Stimulated activated CD8-positive, alpha-beta memory T cell treated with anti-CD3 and anti-CD28 coated beads, Interleukin-15, amount 100 ng/mL, for 24 hours (primary cell): ENCODE measurements at regions not wholly inside any gene's neighbourhood (a gene's known extent, or its start where the extent isn't known, plus 50 kb on each side); places are given as distances from the start of the nearest gene placed in this dataset.
"Not testable (repeated sequence)": the region's sequence is repeated elsewhere in the genome, so short reads cannot be mapped to it uniquely, and the experiment has no call there.

Experiments
- DNase-seq: peaks from one replicate; pipeline ENCODE4 v3.0.0-alpha.2; 2020; ENCODE audit warnings: low read depth

GRCh38 chr6:1445650-1446330 lies 56.4 kb downstream of the FOXF2 start:
- no peak for DNase-seq

- DNase-seq = no peak
Observed at GRCh38 chr6:1449896-1450295, 60.5 kb downstream of the FOXF2 start.

DNA sequence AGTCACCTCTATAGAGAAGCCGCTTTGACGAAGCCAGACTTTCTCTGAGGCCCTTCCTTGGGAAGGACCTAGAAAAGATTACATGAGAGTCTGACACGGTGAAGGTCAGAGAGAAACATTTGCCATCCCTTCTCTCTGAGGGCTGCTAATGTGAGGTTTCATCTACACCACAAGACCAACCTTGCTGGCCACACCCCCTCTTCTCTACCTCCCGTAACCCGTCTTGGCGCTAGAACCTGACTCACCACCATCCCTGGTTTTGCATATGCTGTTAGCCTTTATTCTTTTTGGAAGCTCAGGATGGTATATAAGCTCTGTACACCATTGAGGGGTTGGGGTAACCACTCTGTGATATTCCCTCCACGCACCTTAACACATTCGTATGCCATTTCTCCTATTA lies 63.6 kb downstream of the FOXF2 start:
- DNase-seq = no peak

- DNase-seq = not testable (repeated sequence)
Observed at GRCh38 chr6:1456816-1457215, 67.4 kb downstream of the FOXF2 start.

DNA sequence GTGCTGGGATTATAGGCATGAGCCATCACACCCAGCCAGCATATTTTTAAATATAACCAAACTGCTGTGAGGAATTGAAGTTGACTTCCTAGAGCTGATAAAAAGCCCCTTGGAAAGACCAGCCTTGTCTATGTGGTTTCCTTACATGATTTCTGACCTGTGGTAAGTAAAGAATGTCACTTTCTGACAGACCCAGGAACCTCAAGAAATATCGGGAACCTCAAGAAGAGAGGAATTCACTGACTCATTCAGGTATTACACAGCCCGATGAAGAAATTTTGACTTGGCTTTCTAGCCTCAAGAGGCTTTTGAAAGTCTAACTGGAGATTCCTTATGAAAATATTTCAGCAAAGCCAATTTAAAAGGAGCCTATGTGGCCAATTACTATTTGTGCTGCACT lies 71.8 kb downstream of the FOXF2 start:
- DNase-seq = no peak

DNA sequence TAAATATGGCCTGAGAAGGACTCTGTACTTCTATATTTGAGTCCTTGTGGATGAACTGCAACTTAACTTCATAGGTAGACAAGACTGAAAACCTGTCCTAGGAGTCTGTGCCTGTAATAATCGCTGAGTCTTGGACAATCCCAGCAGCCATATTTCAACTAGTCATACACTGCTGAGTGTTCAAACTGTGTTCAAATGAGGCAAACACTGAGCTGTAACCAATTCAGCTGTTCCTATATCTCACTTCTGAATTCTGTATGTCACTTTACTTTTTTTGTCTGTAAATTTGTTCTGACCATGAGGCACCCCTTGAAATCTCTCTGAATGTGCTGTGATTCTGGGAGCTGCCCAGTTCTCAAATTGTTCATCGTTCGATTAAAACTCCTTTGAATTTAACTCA lies 72.4 kb downstream of the FOXF2 start:
- no peak for DNase-seq

DNA sequence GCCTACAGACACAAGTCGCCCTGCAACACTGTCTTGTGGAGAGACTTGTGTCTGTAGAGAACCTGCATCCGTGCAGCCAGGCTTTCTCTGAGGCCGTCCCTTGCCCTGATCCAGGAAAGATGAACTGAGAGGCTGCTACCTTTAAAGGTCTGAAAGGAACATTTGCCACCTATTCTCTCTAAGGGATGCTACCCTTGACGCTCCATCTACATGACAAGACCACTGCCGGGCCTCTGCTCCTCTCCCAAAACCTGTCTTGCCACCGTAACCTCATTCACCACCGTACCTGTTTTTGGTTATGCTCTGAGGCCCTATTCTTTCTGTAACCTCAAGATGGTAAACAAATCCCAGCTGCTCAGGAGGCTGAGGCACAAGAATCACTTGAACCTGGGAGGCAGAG lies 73.9 kb downstream of the FOXF2 start:
- no peak for DNase-seq

GRCh38 chr6:1463751-1464426 lies 74.5 kb downstream of the FOXF2 start:
- DNase-seq = no peak

GRCh38 chr6:1464781-1465370 lies 75.5 kb downstream of the FOXF2 start:
- DNase-seq = no peak

DNA sequence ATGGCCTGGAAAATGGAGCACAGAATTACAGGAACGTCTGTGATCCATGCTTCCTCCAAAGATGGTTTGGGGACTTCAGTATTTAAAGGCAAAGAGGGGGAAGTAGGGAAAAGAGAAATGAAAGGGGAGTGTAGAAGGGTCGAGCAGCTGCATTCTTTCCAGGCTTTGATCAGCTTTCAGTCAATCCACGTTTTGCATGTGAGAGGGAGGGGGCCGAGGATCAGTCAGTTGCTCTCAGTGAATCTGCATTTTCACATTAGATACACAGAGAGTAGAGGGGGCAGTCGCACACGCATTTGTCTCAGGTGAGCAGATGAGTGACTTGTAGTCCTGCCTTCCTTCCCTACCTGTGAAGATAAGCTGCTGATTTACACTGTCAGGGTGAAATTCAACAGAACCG lies 78.8 kb downstream of the FOXF2 start:
- no peak for DNase-seq

DNA sequence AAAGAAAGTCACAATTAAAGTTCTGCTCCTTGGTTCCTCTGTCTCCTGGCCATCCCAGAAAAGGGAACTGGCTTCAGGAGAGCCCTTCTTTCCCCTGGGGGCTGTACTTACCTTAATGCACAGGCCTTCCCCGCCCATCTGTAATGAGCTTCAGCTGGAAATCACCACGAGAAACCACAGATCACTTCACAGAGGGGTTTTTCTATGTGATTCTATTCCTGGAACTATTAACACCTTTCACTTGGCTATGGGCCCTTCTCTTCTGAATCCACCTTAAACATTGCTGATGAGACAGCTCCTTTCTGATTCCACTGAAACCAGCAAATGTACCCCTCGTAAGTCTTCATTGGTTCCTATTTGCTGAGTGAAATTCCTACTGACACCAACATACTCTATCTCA lies 80.7 kb downstream of the FOXF2 start:
- DNase-seq = no peak

GRCh38 chr6:1472643-1473042 lies 83.3 kb downstream of the FOXF2 start:
- DNase-seq = no peak

- no peak for DNase-seq
Observed at GRCh38 chr6:1473166-1473565, 83.8 kb downstream of the FOXF2 start.

GRCh38 chr6:1473598-1473997 lies 84.2 kb downstream of the FOXF2 start:
- DNase-seq = no peak

DNA sequence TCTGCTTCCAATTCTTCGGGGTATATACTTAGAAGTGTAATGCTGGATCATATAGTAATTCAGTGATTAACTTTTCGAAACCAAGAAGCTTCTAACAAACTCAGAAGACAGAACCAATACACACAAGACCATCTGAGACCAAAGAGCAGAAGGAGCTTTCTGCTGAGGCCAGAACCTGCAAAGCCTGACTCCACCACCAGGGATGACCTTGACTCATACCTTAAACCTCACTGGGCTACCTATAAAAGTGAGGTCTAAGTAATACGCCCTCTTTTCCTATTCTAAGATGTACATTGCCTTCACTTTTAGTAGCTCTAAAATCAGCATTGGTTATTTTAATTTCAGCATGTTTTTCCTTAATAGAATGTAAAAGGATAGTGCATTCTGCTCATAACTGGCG lies 84.8 kb downstream of the FOXF2 start:
- no peak for DNase-seq

DNA sequence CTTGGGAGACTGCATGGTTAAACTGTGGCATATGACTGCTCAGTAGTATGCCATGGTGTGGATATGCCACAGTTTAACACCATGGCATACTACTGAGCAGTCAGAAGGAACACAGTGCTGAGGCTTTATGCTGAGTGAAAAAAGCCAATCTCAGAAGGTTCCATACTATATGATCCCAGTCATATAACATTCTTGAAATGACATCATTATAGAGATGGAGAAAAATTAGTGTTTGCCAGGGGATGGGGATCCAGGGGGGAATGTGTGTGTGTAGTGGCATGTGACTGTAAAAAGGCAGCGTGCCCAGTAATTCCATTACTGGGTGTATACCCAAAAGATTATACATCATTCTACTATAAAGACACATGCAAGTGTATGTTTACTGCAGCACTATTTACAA lies 85.8 kb downstream of the FOXF2 start:
- no peak for DNase-seq

DNA sequence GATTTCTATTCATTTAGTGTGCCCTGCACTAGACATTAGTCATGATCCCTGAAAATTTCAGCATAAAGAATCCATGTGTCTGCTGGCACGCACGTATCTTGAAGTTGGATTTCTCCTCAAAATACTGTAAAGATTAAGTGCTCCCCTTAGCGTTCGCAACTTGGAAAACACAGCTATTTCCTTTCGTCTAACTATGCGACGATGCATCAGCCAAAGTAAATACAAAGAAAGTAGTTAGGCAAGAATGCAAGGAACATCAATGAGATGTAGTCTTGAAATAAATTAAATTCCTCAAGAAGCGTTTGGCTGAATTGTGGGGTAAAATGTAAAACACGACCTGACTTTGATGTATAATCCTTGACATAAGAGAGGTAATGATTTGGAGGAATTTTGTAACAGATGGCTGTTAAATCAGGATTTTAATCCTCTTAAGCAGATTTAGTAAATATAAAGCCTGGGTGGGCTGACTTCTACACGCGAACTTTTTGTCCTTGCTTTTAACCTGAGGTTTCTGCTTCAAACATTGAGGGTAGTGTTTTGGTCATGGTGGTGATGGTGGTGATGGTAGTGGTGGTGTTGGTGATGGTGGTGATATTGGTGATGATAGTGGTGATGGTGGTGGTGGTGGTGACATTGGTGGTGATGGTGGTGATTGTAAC lies 88.2 kb downstream of the FOXF2 start:
- no peak for DNase-seq

DNA sequence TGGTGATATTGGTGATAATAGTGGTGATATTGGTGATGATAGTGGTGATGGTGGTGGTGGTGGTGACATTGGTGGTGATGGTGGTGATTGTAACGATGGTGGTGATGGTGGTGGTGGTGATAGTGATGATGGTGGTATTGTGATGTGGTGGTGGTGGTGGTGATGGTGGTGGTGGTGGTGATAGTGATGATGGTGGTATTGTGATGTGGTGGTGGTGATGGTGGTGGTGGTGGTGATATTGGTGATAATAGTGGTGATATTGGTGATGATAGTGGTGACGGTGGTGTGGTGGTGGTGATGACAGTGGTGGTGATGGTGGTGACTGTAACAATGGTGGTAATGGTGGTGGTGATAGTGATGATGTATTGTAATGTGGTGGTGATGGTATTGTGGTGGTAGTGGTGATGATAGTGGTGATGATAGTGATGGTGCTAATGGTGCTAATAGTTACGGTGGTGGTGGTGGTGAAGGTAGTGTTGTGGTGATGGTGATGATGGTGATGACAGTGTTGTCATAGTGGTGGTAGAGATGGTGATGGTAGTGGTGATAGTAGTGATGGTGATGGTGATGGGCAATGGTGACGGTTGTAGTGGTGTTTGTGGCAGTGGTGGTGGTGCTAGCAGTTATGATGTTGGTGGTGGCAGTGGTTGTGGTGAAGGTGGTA lies 88.9 kb downstream of the FOXF2 start:
- not testable (repeated sequence) for DNase-seq

DNA sequence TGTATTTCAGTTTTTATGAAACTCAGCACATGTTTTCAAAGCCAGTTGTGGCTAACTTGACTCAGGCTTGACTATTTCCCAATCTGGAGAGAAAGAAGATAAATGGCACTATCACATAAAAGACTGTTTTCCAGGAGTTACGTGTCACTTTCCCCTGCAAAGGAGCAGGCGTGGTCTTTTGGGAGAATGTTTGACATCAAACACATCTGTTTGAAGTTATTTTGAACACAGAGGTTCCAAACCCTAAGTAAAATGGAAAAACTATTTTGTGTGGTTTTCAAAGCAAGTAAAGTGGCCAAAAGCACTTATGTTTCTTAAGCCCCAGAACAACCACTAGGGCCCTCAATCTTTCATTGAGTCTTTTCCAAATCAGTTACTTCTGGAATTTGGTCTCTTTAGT lies 89.7 kb downstream of the FOXF2 start:
- DNase-seq = no peak

DNA sequence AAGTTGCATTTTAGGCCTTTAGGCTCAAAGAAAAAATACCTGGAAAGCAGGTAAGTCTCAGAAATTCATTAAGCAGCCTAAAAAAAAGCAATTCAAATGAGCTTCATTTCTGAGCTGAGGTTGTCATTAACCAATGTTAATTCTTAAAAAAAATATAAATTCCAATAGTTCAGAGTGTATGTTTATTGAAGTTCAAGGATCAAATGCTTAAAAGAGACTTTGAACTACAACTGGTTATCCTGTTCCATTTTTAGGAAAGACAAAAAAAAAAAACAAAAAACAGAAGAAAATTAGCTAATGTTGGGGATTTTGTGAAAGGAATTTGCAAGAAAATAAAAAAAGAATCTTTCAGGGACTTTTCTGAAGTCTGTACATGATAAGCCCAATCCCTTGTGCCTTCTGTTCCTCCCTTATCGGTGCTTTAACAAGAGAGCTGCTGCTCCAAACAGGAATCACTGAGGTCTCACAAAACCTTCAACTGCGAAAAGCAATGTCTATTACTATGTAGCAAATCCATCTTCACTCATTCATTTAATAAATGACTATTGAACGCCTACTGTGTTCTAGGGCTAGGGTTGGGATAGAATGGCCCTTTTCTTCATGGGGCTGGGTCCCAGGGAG lies 90.3 kb downstream of the FOXF2 start:
- DNase-seq = no peak

GRCh38 chr6:1481286-1481685 lies 91.9 kb downstream of the FOXF2 start:
- DNase-seq = no peak
